Keratinocyte (primary cell): ENCODE measurements at regions not wholly inside any gene's neighbourhood (a gene's known extent, or its start where the extent isn't known, plus 50 kb on each side); places are given as distances from the start of the nearest gene placed in this dataset.

Source experiments
- DNase-seq: peaks from one replicate; pipeline ENCODE4 v3.0.0-alpha.2; 2011; ENCODE audit warnings: low read depth, missing footprints, low spot score
- FAIRE-seq: peaks from 2 replicates; lab custom pipeline; 2011; peaks lifted over from hg19 to GRCh38; lab: Jason Lieb, UNC
- H2AFZ ChIP-seq: 2 replicates; pipeline ENCODE4 v1.6.0; 2012; ENCODE audit warnings: low read length, control low read depth, inconsistent platforms; ENCODE audit not compliant: control insufficient read depth
- H3K27ac ChIP-seq: 2 replicates; pipeline ENCODE4 v1.5.1; 2011; ENCODE audit warnings: low read length; ENCODE audit not compliant: control insufficient read depth, insufficient read depth
- H3K27me3 ChIP-seq: 3 replicates; pipeline ENCODE4 v1.6.0; 2011; ENCODE audit warnings: low read length; ENCODE audit not compliant: control insufficient read depth, insufficient read depth; ENCODE audit errors: extremely low read depth
- H3K36me3 ChIP-seq, 2 experiments: 2 replicates in 1 of 2; 3 replicates in 1 of 2; pipeline ENCODE4 v1.5.1; 2011; ENCODE audit warnings: low read length in 2 of 2, mild to moderate bottlenecking in 1 of 2; ENCODE audit not compliant: control insufficient read depth in 2 of 2, insufficient read depth in 2 of 2; ENCODE audit errors: extremely low read depth in 1 of 2
- H3K4me1 ChIP-seq: 3 replicates; pipeline ENCODE4 v1.5.1; 2011; ENCODE audit warnings: low read length; ENCODE audit not compliant: control insufficient read depth, insufficient read depth; ENCODE audit errors: extremely low read depth
- H3K4me2 ChIP-seq: 3 replicates; pipeline ENCODE4 v1.6.0; 2011; ENCODE audit warnings: low read depth, low read length; ENCODE audit not compliant: control insufficient read depth, insufficient read depth; ENCODE audit errors: extremely low read depth
- H3K4me3 ChIP-seq, 3 experiments: fragments of 200-600 bp in 1 of 3; sonication (generic) in 1 of 3; 2 replicates in 2 of 3; 3 replicates in 1 of 3; pipeline ENCODE4 v1.5.1; 2011 to 2016; ENCODE audit warnings: low read length in 3 of 3, mild to moderate bottlenecking in 3 of 3, control low read depth in 2 of 3, inconsistent platforms in 1 of 3, low read depth in 1 of 3, mixed read lengths in 1 of 3, mixed run types in 1 of 3, moderate library complexity in 1 of 3; ENCODE audit not compliant: control insufficient read depth in 2 of 3, insufficient read depth in 2 of 3; ENCODE audit errors: extremely low read depth in 1 of 3
- H3K79me2 ChIP-seq: 2 replicates; pipeline ENCODE4 v1.6.0; 2012; ENCODE audit warnings: low read length; ENCODE audit not compliant: control insufficient read depth, insufficient read depth
- H3K9ac ChIP-seq: 3 replicates; pipeline ENCODE4 v1.6.0; 2011; ENCODE audit warnings: low read length; ENCODE audit not compliant: control insufficient read depth, insufficient read depth; ENCODE audit errors: extremely low read depth
- H3K9me1 ChIP-seq: 3 replicates; pipeline ENCODE4 v1.6.0; 2011; ENCODE audit warnings: low read length; ENCODE audit not compliant: control insufficient read depth, insufficient read depth; ENCODE audit errors: extremely low read depth
- H3K9me3 ChIP-seq: 2 replicates; pipeline ENCODE4 v1.5.1; 2012; ENCODE audit warnings: low read depth, low read length; ENCODE audit not compliant: control insufficient read depth
- H4K20me1 ChIP-seq: 3 replicates; pipeline ENCODE4 v1.6.0; 2011; ENCODE audit warnings: low read length; ENCODE audit not compliant: control insufficient read depth, insufficient read depth; ENCODE audit errors: extremely low read depth
- EZH2 ChIP-seq: IDR thresholded peaks from one replicate; pipeline ENCODE4 v1.6.1; 2012; ENCODE audit warnings: inconsistent platforms, mild to moderate bottlenecking, low read length, moderate library complexity
- dilution Hi-C: fragments of 300-500 bp; cut with MboI; formaldehyde crosslinking; loops from one replicate; pipeline ENCODE4 v1.7.0; 2020; ENCODE audit warnings: low sequenced_read_pairs; ENCODE audit not compliant: extremely low pct_ligation_motif_present
- TF ChIP-seq, protein P1 (sequence below), 3 experiments: IDR thresholded peaks in 1 of 3; conservative IDR thresholded peaks in 1 of 3; optimal IDR thresholded peaks in 1 of 3; 2 replicates in 2 of 3; 3 replicates in 1 of 3; pipeline versions ENCODE3 to v1.5.1; 2011; ENCODE audit warnings: low read length in 3 of 3, mild to moderate bottlenecking in 3 of 3, moderate library complexity in 2 of 3, control low read depth in 1 of 3, inconsistent platforms in 1 of 3; ENCODE audit not compliant: insufficient read depth in 2 of 3; ENCODE audit errors: extremely low read depth in 1 of 3

GRCh38 chr1:157314408-157314807 lies 176.2 kb upstream of the ETV3 start:
- dilution Hi-C loops: no loop called here
- Histone ChIP-seq H3K79me2 (no peaks in the 10 kb centered on the region), H3K27me3 (peaks cover 6% of the 10 kb centered on the region), H3K4me1 (no peaks in the 10 kb centered on the region), H3K9ac (no peak overlapping the region), H2AFZ (no peak overlapping the region), H3K27ac (no peak overlapping the region), H3K4me3 (no peak overlapping the region), H3K4me2 (no peak overlapping the region), H4K20me1 (no peaks in the 10 kb centered on the region), H3K9me3 (no peaks in the 10 kb centered on the region), H3K36me3 (no peaks in the 10 kb centered on the region), H3K9me1 (no peaks in the 10 kb centered on the region)
- no peak for FAIRE-seq
- TF ChIP-seq EZH2: no peak
- TF ChIP-seq, protein P1, sequence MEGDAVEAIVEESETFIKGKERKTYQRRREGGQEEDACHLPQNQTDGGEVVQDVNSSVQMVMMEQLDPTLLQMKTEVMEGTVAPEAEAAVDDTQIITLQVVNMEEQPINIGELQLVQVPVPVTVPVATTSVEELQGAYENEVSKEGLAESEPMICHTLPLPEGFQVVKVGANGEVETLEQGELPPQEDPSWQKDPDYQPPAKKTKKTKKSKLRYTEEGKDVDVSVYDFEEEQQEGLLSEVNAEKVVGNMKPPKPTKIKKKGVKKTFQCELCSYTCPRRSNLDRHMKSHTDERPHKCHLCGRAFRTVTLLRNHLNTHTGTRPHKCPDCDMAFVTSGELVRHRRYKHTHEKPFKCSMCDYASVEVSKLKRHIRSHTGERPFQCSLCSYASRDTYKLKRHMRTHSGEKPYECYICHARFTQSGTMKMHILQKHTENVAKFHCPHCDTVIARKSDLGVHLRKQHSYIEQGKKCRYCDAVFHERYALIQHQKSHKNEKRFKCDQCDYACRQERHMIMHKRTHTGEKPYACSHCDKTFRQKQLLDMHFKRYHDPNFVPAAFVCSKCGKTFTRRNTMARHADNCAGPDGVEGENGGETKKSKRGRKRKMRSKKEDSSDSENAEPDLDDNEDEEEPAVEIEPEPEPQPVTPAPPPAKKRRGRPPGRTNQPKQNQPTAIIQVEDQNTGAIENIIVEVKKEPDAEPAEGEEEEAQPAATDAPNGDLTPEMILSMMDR (optimal IDR thresholded peaks at IDR 0.05 in 1 of 3, IDR thresholded peaks at IDR 0.05 in 1 of 3, conservative IDR thresholded peaks at IDR 0.05 in 1 of 3; ENCODE audit: extremely low read depth in 1 of 3, insufficient read depth in 2 of 3, low read length in 3 of 3): no peak
- no peak for DNase-seq

DNA sequence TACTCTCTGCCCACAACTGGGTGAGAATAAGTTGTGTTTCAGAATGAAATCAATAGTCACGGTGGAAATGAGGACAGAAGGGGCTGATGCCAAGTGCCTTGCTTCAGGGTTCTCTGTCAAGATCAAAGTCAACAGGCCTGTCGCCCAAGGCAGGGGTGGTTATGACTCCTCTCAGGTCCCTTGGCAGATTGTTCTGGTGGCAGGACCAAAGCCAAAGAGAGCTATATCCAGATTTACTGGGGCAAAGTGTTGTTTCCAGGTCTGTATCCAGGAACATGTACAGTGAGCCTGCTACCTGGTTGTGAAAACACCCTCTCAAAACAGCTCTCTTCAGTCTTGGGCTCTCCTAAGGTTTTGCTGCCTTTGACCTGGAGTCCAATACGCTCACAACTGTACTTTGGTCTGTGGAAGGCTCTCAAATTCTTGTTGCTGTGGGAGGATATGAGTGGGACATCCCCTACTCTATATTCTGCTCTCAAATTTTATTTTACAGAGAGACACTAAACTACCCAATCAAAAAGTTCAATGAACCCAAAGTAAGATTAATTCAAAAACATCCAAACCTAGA lies 175.1 kb upstream of the ETV3 start:
- Histone ChIP-seq H3K9me1 (no peaks in the 10 kb centered on the region), H3K27me3 (peaks cover 6% of the 10 kb centered on the region), H3K9ac (no peak overlapping the region), H3K4me3 (no peak overlapping the region), H3K36me3 (no peaks in the 10 kb centered on the region), H3K4me2 (no peak overlapping the region), H3K9me3 (no peaks in the 10 kb centered on the region), H2AFZ (no peak overlapping the region), H3K4me1 (no peaks in the 10 kb centered on the region), H3K27ac (no peak overlapping the region), H4K20me1 (no peaks in the 10 kb centered on the region), H3K79me2 (no peaks in the 10 kb centered on the region)
- DNase-seq (no peak), FAIRE-seq (no peak)
- TF ChIP-seq, protein P1 (optimal IDR thresholded peaks at IDR 0.05 in 1 of 3, IDR thresholded peaks at IDR 0.05 in 1 of 3, conservative IDR thresholded peaks at IDR 0.05 in 1 of 3; ENCODE audit: extremely low read depth in 1 of 3, insufficient read depth in 2 of 3, low read length in 3 of 3): no peak
- no peak for TF ChIP-seq EZH2
- dilution Hi-C loops: no loop called here
